Sigmoid colon (tissue), 6 donors: ENCODE measurements at regions not wholly inside any gene's neighbourhood (a gene's known extent, or its start where the extent isn't known, plus 50 kb on each side); places are given as distances from the start of the nearest gene placed in this dataset.

Source experiments
- DNase-seq: peaks from one replicate; pipeline ENCODE4 v3.0.0-alpha.2; 2019
- H3K27ac ChIP-seq, 4 donors: fragments of 200-600 bp; sonication (generic); one replicate each; pipeline ENCODE4 v1.5.1; 2016 to 2019; ENCODE audit warnings: mild to moderate bottlenecking in 1 of 4
- H3K27me3 ChIP-seq, 3 donors: fragments of 200-600 bp; sonication (generic); one replicate each; pipeline ENCODE4 v1.5.1; 2019; ENCODE audit warnings: mild to moderate bottlenecking in 1 of 3
- H3K36me3 ChIP-seq, 4 donors: fragments of 200-600 bp; sonication (generic); one replicate each; pipeline ENCODE4 v1.5.1; 2016 to 2019
- H3K4me1 ChIP-seq, 4 donors: fragments of 200-600 bp; sonication (generic); one replicate each; pipeline ENCODE4 v1.5.1; 2017 to 2019
- H3K4me3 ChIP-seq, 4 donors: fragments of 200-600 bp; sonication (generic); one replicate each; pipeline ENCODE4 v1.5.1; 2017 to 2019; ENCODE audit warnings: mild to moderate bottlenecking in 2 of 4, moderate library complexity in 1 of 4
- H3K9me3 ChIP-seq, 4 donors: fragments of 200-600 bp in 3 of 4; sonication (generic) in 3 of 4; one replicate each; pipeline versions ENCODE4 v1.5.1 to v1.6.1; 2013 to 2019
- CTCF ChIP-seq, 4 experiments: fragments of 450-650 bp in 3 of 4; fragments of 200-600 bp in 1 of 4; IDR thresholded peaks; one replicate each; pipeline ENCODE4 v1.5.1; 2016 to 2019; ENCODE audit warnings: antibody characterized with exemption in 4 of 4, mild to moderate bottlenecking in 3 of 4, moderate library complexity in 2 of 4
- EP300 ChIP-seq, 4 donors: sonication (generic); formaldehyde crosslinking; IDR thresholded peaks; one replicate each; pipeline ENCODE4 v1.6.1; 2017; ENCODE audit warnings: antibody characterized with exemption in 4 of 4
- POLR2A ChIP-seq, 2 donors: fragments of 450-650 bp; IDR thresholded peaks; one replicate each; pipeline ENCODE4 v1.6.1; 2016; ENCODE audit warnings: antibody characterized with exemption in 2 of 2, mild to moderate bottlenecking in 2 of 2, moderate library complexity in 2 of 2
- POLR2AphosphoS5 ChIP-seq, 4 donors: sonication (generic); formaldehyde crosslinking; IDR thresholded peaks; one replicate each; pipeline ENCODE4 v1.6.1; 2017; ENCODE audit warnings: antibody characterized with exemption in 4 of 4
- WGBS, 2 donors: extraction: QIAGEN DNeasy Blood & Tissue Kit; methylation state at CpG; one replicate each; pipeline ENCODE4 v1.1.7; 2013; 5-methylcytosine and 5-hydroxymethylcytosine counted together
- intact Hi-C: fragments of 100-400 bp; cut with DNase I; formaldehyde crosslinking; loops from one replicate; pipeline ENCODE4 v1.15.1; 2023
- donor health status: healthy with polysubstance abuse.
- donor health status: healthy.

GRCh38 chr13:24099490-24099889 lies 61.0 kb upstream of the SPATA13 start:
- intact Hi-C loops: no loop called here
- Histone ChIP-seq H3K27me3 (no peaks in the 10 kb centered on the region), H3K4me3 (no peak overlapping the region), H3K4me1 (no peaks in the 10 kb centered on the region), H3K9me3 (no peaks in the 10 kb centered on the region), H3K27ac (no peak overlapping the region), H3K36me3 (no peaks in the 10 kb centered on the region)
- no peak for DNase-seq
- TF ChIP-seq POLR2AphosphoS5 (IDR thresholded peaks at IDR 0.05) (no peak), EP300 (IDR thresholded peaks at IDR 0.05) (no peak), POLR2A (IDR thresholded peaks at IDR 0.05) (no peak), CTCF (IDR thresholded peaks at IDR 0.05) (no peak)
- 82 to 90% methylated on average over 5 of the region's 5 CpGs for WGBS, 2 donors

GRCh38 chr13:24100188-24100587 lies 60.3 kb upstream of the SPATA13 start:
- no peak for TF ChIP-seq POLR2AphosphoS5 (IDR thresholded peaks at IDR 0.05)
- Histone ChIP-seq H3K27ac (no peak overlapping the region), H3K27me3 (no peaks in the 10 kb centered on the region), H3K36me3 (no peaks in the 10 kb centered on the region), H3K9me3 (no peaks in the 10 kb centered on the region), H3K4me1 (no peaks in the 10 kb centered on the region), H3K4me3 (no peak overlapping the region)
- 22 to 64% methylated on average over 3 of the region's 3 CpGs for WGBS, 2 donors
- no peak for DNase-seq
- intact Hi-C loops: no loop called here

GRCh38 chr13:24103782-24104372 lies 56.6 kb upstream of the SPATA13 start:
- Histone ChIP-seq H3K4me3 (no peak overlapping the region), H3K36me3 (no peaks in the 10 kb centered on the region), H3K9me3 (no peaks in the 10 kb centered on the region), H3K27me3 (no peaks in the 10 kb centered on the region), H3K27ac (no peak overlapping the region), H3K4me1 (no peaks in the 10 kb centered on the region)
- no peak for DNase-seq
- no peak for TF ChIP-seq POLR2A (IDR thresholded peaks at IDR 0.05)
- no peak for TF ChIP-seq POLR2AphosphoS5 (IDR thresholded peaks at IDR 0.05)
- TF ChIP-seq CTCF (IDR thresholded peaks at IDR 0.05): no peak
- no peak for TF ChIP-seq EP300 (IDR thresholded peaks at IDR 0.05)
- intact Hi-C loops: no loop called here
- WGBS, 2 donors: 81 to 84% methylated on average over 9 of the region's 9 CpGs

GRCh38 chr13:24104723-24105122 lies 55.8 kb upstream of the SPATA13 start:
- no peak overlapping the region for H3K4me3 ChIP-seq
- H3K9me3 ChIP-seq: no peaks in the 10 kb centered on the region
- no peak for TF ChIP-seq POLR2A (IDR thresholded peaks at IDR 0.05)
- TF ChIP-seq EP300 (IDR thresholded peaks at IDR 0.05): no peak
- no peak for TF ChIP-seq POLR2AphosphoS5 (IDR thresholded peaks at IDR 0.05)
- no peak for TF ChIP-seq CTCF (IDR thresholded peaks at IDR 0.05)
- H3K27me3 ChIP-seq: no peaks in the 10 kb centered on the region
- no peak for DNase-seq
- H3K27ac ChIP-seq: no peak overlapping the region
- H3K4me1 ChIP-seq: no peaks in the 10 kb centered on the region
- intact Hi-C loops: no loop called here
- WGBS, 2 donors: 64% methylated on average over 2 of the region's 2 CpGs
- H3K36me3 ChIP-seq: no peaks in the 10 kb centered on the region

GRCh38 chr13:24106429-24106828 lies 54.1 kb upstream of the SPATA13 start:
- H3K9me3 ChIP-seq: no peaks in the 10 kb centered on the region
- TF ChIP-seq EP300 (IDR thresholded peaks at IDR 0.05) (no peak), CTCF (IDR thresholded peaks at IDR 0.05) (no peak), POLR2AphosphoS5 (IDR thresholded peaks at IDR 0.05) (no peak), POLR2A (IDR thresholded peaks at IDR 0.05) (no peak)
- no peaks in the 10 kb centered on the region for H3K4me1 ChIP-seq
- intact Hi-C loops: no loop called here
- 38 to 76% methylated on average over 5 of the region's 5 CpGs for WGBS, 2 donors
- DNase-seq: no peak
- H3K27me3 ChIP-seq: no peaks in the 10 kb centered on the region
- no peaks in the 10 kb centered on the region for H3K36me3 ChIP-seq
- H3K4me3 ChIP-seq: no peak overlapping the region
- H3K27ac ChIP-seq: no peak overlapping the region
